ENCODE measurements at regions not wholly inside any gene's neighbourhood (a gene's known extent, or its start where the extent isn't known, plus 50 kb on each side); places are given as distances from the start of the nearest gene placed in this dataset.

GRCh38 chr10:1950803-1951495, 213.6 kb upstream of the ADARB2 start:
- no peak for DNase-seq (ENCODE audit: low read depth)

- DNase-seq (ENCODE audit: low read depth) = no peak
Observed at GRCh38 chr10:1947464-1948003, 210.2 kb upstream of the ADARB2 start.

- no peak for DNase-seq (ENCODE audit: low read depth)
Observed at GRCh38 chr10:1944487-1944886, 207.2 kb upstream of the ADARB2 start.

GRCh38 chr10:1942478-1942877, 205.2 kb upstream of the ADARB2 start:
- no peak for DNase-seq (ENCODE audit: low read depth)

- DNase-seq (ENCODE audit: low read depth) = no peak
Observed at GRCh38 chr10:1939016-1939415, 201.7 kb upstream of the ADARB2 start.

- DNase-seq (ENCODE audit: low read depth) = peak; percentile 20
Observed at GRCh38 chr10:1938317-1938716, 201.0 kb upstream of the ADARB2 start.

- no peak for DNase-seq (ENCODE audit: low read depth)
Observed at GRCh38 chr10:1935912-1936311, 198.6 kb upstream of the ADARB2 start.

- no peak for DNase-seq (ENCODE audit: low read depth)
Observed at GRCh38 chr10:1933215-1933614, 195.9 kb upstream of the ADARB2 start.

GRCh38 chr10:1932692-1933094, 195.4 kb upstream of the ADARB2 start:
- DNase-seq (ENCODE audit: low read depth) = no peak

GRCh38 chr10:1928606-1929005, 191.3 kb upstream of the ADARB2 start:
- DNase-seq (ENCODE audit: low read depth) = no peak

GRCh38 chr10:1923998-1924397, 186.7 kb upstream of the ADARB2 start:
- no peak for DNase-seq (ENCODE audit: low read depth)

GRCh38 chr10:1923586-1923985, 186.3 kb upstream of the ADARB2 start:
- no peak for DNase-seq (ENCODE audit: low read depth)

- no peak for DNase-seq (ENCODE audit: low read depth)
Observed at GRCh38 chr10:1920941-1921340, 183.6 kb upstream of the ADARB2 start.

GRCh38 chr10:1920127-1920526, 182.8 kb upstream of the ADARB2 start:
- no peak for DNase-seq (ENCODE audit: low read depth)

- DNase-seq (ENCODE audit: low read depth) = no peak
Observed at GRCh38 chr10:1911771-1912170, 174.4 kb upstream of the ADARB2 start.

- no peak for DNase-seq (ENCODE audit: low read depth)
Observed at GRCh38 chr10:1903982-1904381, 166.7 kb upstream of the ADARB2 start.

GRCh38 chr10:1896153-1896552, 158.8 kb upstream of the ADARB2 start:
- no peak for DNase-seq (ENCODE audit: low read depth)

GRCh38 chr10:1895691-1896090, 158.4 kb upstream of the ADARB2 start:
- no peak for DNase-seq (ENCODE audit: low read depth)

GRCh38 chr10:1894912-1895311, 157.6 kb upstream of the ADARB2 start:
- DNase-seq (ENCODE audit: low read depth) = no peak

GRCh38 chr10:1893941-1894340, 156.6 kb upstream of the ADARB2 start:
- DNase-seq (ENCODE audit: low read depth) = no peak

- no peak for DNase-seq (ENCODE audit: low read depth)
Observed at GRCh38 chr10:1886039-1886438, 148.7 kb upstream of the ADARB2 start.

GRCh38 chr10:1882728-1883127, 145.4 kb upstream of the ADARB2 start:
- DNase-seq (ENCODE audit: low read depth) = no peak

- no peak for DNase-seq (ENCODE audit: low read depth)
Observed at GRCh38 chr10:1882180-1882579, 144.9 kb upstream of the ADARB2 start.

GRCh38 chr10:1881636-1882035, 144.3 kb upstream of the ADARB2 start:
- DNase-seq (ENCODE audit: low read depth) = no peak

Measured in CMK (cell line).